Ramos (cell line): ENCODE measurements at regions not wholly inside any gene's neighbourhood (a gene's known extent, or its start where the extent isn't known, plus 50 kb on each side); places are given as distances from the start of the nearest gene placed in this dataset.

ENCODE experiments used
- in situ Hi-C: fragments of 300-500 bp; cut with MboI; formaldehyde crosslinking; loops from one replicate; pipeline ENCODE4 v1.14.3; 2022; ENCODE audit warnings: low sequenced_read_pairs; ENCODE audit not compliant: unreplicated experiment

GRCh38 chr3:72213296-72214065 lies 428.5 kb upstream of the PROK2 start:
- in situ Hi-C loops: no loop called here

GRCh38 chr3:72212396-72212795 lies 427.4 kb upstream of the PROK2 start:
- in situ Hi-C loops: no loop called here

- in situ Hi-C loops: no loop called here
Measured at GRCh38 chr3:72210261-72210660, 425.3 kb upstream of the PROK2 start.

- in situ Hi-C loops: no loop called here
Measured at GRCh38 chr3:72205297-72205826, 420.4 kb upstream of the PROK2 start.

- in situ Hi-C loops: no loop called here
Measured at GRCh38 chr3:72204452-72204851, 419.5 kb upstream of the PROK2 start.

GRCh38 chr3:72203613-72204349 lies 418.8 kb upstream of the PROK2 start:
- in situ Hi-C loops: no loop called here

- in situ Hi-C loops: no loop called here
Measured at GRCh38 chr3:72203105-72203504, 418.2 kb upstream of the PROK2 start.

- in situ Hi-C loops: no loop called here
Measured at GRCh38 chr3:72200332-72200731, 415.4 kb upstream of the PROK2 start.

- in situ Hi-C loops: no loop called here
Measured at GRCh38 chr3:72199530-72199929, 414.6 kb upstream of the PROK2 start.

- in situ Hi-C loops: no loop called here
Measured at GRCh38 chr3:72196377-72196929, 411.5 kb upstream of the PROK2 start.

- in situ Hi-C loops: no loop called here
Measured at GRCh38 chr3:72195895-72196294, 410.9 kb upstream of the PROK2 start.

GRCh38 chr3:72194458-72194857 lies 409.5 kb upstream of the PROK2 start:
- in situ Hi-C loops: no loop called here

GRCh38 chr3:72193771-72194430 lies 409.0 kb upstream of the PROK2 start:
- in situ Hi-C loops: no loop called here

GRCh38 chr3:72192572-72192971 lies 407.6 kb upstream of the PROK2 start:
- in situ Hi-C loops: no loop called here

- in situ Hi-C loops: no loop called here
Measured at GRCh38 chr3:72191209-72191960, 406.4 kb upstream of the PROK2 start.

GRCh38 chr3:72190050-72190449 lies 405.1 kb upstream of the PROK2 start:
- in situ Hi-C loops: no loop called here

- in situ Hi-C loops: no loop called here
Measured at GRCh38 chr3:72189339-72189738, 404.4 kb upstream of the PROK2 start.

- in situ Hi-C loops: no loop called here
Measured at GRCh38 chr3:72188536-72188935, 403.6 kb upstream of the PROK2 start.

GRCh38 chr3:72187131-72187530 lies 402.2 kb upstream of the PROK2 start:
- in situ Hi-C loops: no loop called here

GRCh38 chr3:72186400-72186855 lies 401.5 kb upstream of the PROK2 start:
- in situ Hi-C loops: no loop called here
